A549 (cell line): ENCODE measurements at regions not wholly inside any gene's neighbourhood (a gene's known extent, or its start where the extent isn't known, plus 50 kb on each side); places are given as distances from the start of the nearest gene placed in this dataset.

ENCODE experiments used
- ATAC-seq, 2 experiments: fragments of 200-7000 bp in 1 of 2; fragments of >200 bp in 1 of 2; cut with Nextera tagmentation in 1 of 2; cut with Tn5 transposase in 1 of 2; 3 replicates each; pipeline versions ENCODE4 v1.8.0 to v1.9.1; 2018 to 2020; ENCODE audit warnings: mild to moderate bottlenecking in 1 of 2, moderate library complexity in 1 of 2
- CTCF ChIA-PET: fragments of 300-600 bp; sonication (Branson Sonifier 250); formaldehyde crosslinking; extraction: SDS; loops from one replicate; lab custom pipeline; 2021; ENCODE audit warnings: antibody characterized with exemption, inconsistent platforms; lab: Yijun Ruan, JAX
- POLR2A ChIA-PET: fragments of 350-600 bp; formaldehyde crosslinking; extraction: SDS; loops from one replicate; lab custom pipeline; 2021; ENCODE audit warnings: antibody characterized with exemption, inconsistent platforms; lab: Yijun Ruan, JAX
- DNase-seq, 2 experiments: peaks; one replicate each; pipeline versions ENCODE4 v3.0.0 to v3.0.0-alpha.2; 2011 to 2016; ENCODE audit warnings: low read depth in 1 of 2, low spot score in 1 of 2
- FAIRE-seq: peaks from 2 replicates; lab custom pipeline; 2011; peaks lifted over from hg19 to GRCh38; lab: Jason Lieb, UNC
- H3K27ac ChIP-seq, 2 experiments: fragments of >200 bp; sonication (Bioruptor Twin); formaldehyde crosslinking; 3 replicates each; pipeline ENCODE4 v1.5.1; 2016 to 2017
- H3K4me1 ChIP-seq: fragments of >200 bp; sonication (Bioruptor Twin); formaldehyde crosslinking; 3 replicates; pipeline ENCODE4 v1.6.1; 2016
- H3K4me2 ChIP-seq: fragments of >200 bp; sonication (Bioruptor Twin); formaldehyde crosslinking; 3 replicates; pipeline ENCODE4 v1.6.1; 2016
- H3K4me3 ChIP-seq: fragments of >200 bp; sonication (Bioruptor Twin); formaldehyde crosslinking; 3 replicates; pipeline ENCODE4 v1.5.1; 2016
- H3K9me3 ChIP-seq: fragments of >200 bp; sonication (Bioruptor Twin); formaldehyde crosslinking; 3 replicates; pipeline ENCODE4 v1.6.1; 2016
- ATOH8 ChIP-seq: fragments of 250-450 bp; sonication (Bioruptor Pico); IDR thresholded peaks from 2 replicates; pipeline ENCODE4 v1.5.0; 2020; ENCODE audit warnings: low read depth, mild to moderate bottlenecking, moderate library complexity
- CBX2 ChIP-seq: fragments of 200-600 bp; sonication (generic); IDR thresholded peaks from 2 replicates; pipeline ENCODE4 v1.6.1; 2016; ENCODE audit warnings: low read depth, mild to moderate bottlenecking, borderline replicate concordance
- CBX8 ChIP-seq: fragments of 200-600 bp; sonication (generic); IDR thresholded peaks from 2 replicates; pipeline ENCODE4 v1.6.1; 2016
- CEBPB ChIP-seq, 2 experiments: fragments of >200 bp in 1 of 2; sonication (Bioruptor Twin) in 1 of 2; formaldehyde crosslinking in 1 of 2; IDR thresholded peaks; 2 replicates each; pipeline ENCODE4 v1.6.1; 2012 to 2016
- CHD2 ChIP-seq: fragments of 150-350 bp; IDR thresholded peaks from 2 replicates; pipeline ENCODE4 v1.6.1; 2014; ENCODE audit warnings: low read length; ENCODE audit not compliant: partially characterized antibody
- CTCF ChIP-seq: fragments of >200 bp; sonication (Bioruptor Twin); formaldehyde crosslinking; IDR thresholded peaks from 3 replicates; pipeline ENCODE4 v1.5.1; 2016
- EHF ChIP-seq: fragments of 250-450 bp; sonication (Bioruptor Pico); IDR thresholded peaks from 2 replicates; pipeline ENCODE4 v1.5.0; 2020; ENCODE audit warnings: mild to moderate bottlenecking
- ELK1 ChIP-seq: fragments of 150-350 bp; IDR thresholded peaks from 2 replicates; pipeline ENCODE4 v1.6.1; 2014; ENCODE audit warnings: low read depth, mild to moderate bottlenecking, low read length
- EP300 ChIP-seq, 2 experiments: fragments of >200 bp; sonication (Bioruptor Twin); formaldehyde crosslinking; IDR thresholded peaks; 2 replicates in 1 of 2; 3 replicates in 1 of 2; pipeline ENCODE4 v1.6.1; 2016 to 2017
- HES2 ChIP-seq: fragments of >200 bp; sonication (Bioruptor Twin); formaldehyde crosslinking; IDR thresholded peaks from 2 replicates; pipeline ENCODE4 v1.6.1; 2016
- HEYL ChIP-seq: fragments of 250-450 bp; sonication (Bioruptor Pico); IDR thresholded peaks from 2 replicates; pipeline ENCODE4 v1.8.0; 2021; ENCODE audit warnings: mild to moderate bottlenecking, moderate library complexity
- HMGXB4 ChIP-seq: fragments of 250-450 bp; sonication (Bioruptor Pico); IDR thresholded peaks from 2 replicates; pipeline ENCODE4 v1.5.0; 2021; ENCODE audit warnings: mild to moderate bottlenecking, moderate library complexity, borderline replicate concordance
- JUN ChIP-seq, 2 experiments: fragments of >200 bp; sonication (Bioruptor Twin); formaldehyde crosslinking; IDR thresholded peaks; 2 replicates in 1 of 2; 3 replicates in 1 of 2; pipeline ENCODE4 v1.6.1; 2016 to 2017
- KDM1A ChIP-seq: fragments of 200-600 bp; sonication (generic); IDR thresholded peaks from 2 replicates; pipeline ENCODE4 v1.6.1; 2016; ENCODE audit warnings: low read depth, mild to moderate bottlenecking
- MAFK ChIP-seq: fragments of 450-650 bp; IDR thresholded peaks from 2 replicates; pipeline ENCODE4 v1.6.1; 2014; ENCODE audit not compliant: partially characterized antibody
- MAX ChIP-seq: IDR thresholded peaks from 2 replicates; pipeline ENCODE4 v1.6.1; 2012
- MAZ ChIP-seq: fragments of 150-350 bp; IDR thresholded peaks from 2 replicates; pipeline ENCODE4 v1.6.1; 2014; ENCODE audit warnings: antibody characterized with exemption, low read depth, low read length, borderline replicate concordance
- NR3C1 ChIP-seq: fragments of >200 bp; sonication (Bioruptor Twin); formaldehyde crosslinking; IDR thresholded peaks from 3 replicates; pipeline ENCODE4 v1.6.1; 2017
- POLR2A ChIP-seq: IDR thresholded peaks from 2 replicates; pipeline ENCODE4 v1.6.1; 2012; ENCODE audit warnings: mild to moderate bottlenecking, low read length
- POLR2AphosphoS2 ChIP-seq: conservative IDR thresholded peaks from 2 replicates; pipeline ENCODE4 v1.6.1; 2012; ENCODE audit warnings: low read length, improper control_type of control experiment, inconsistent platforms
- RAD21 ChIP-seq, 2 experiments: fragments of >200 bp in 1 of 2; sonication (Bioruptor Twin) in 1 of 2; formaldehyde crosslinking in 1 of 2; IDR thresholded peaks in 1 of 2; conservative IDR thresholded peaks in 1 of 2; 2 replicates in 1 of 2; 3 replicates in 1 of 2; pipeline ENCODE4 v1.6.1; 2012 to 2018; ENCODE audit warnings: inconsistent platforms in 1 of 2
- REST ChIP-seq: fragments of 200-600 bp; sonication (generic); IDR thresholded peaks from 2 replicates; pipeline ENCODE4 v1.6.1; 2016; ENCODE audit warnings: antibody characterized with exemption, mild to moderate bottlenecking, moderate library complexity
- SMC3 ChIP-seq: fragments of >200 bp; sonication (Bioruptor Twin); formaldehyde crosslinking; IDR thresholded peaks from 3 replicates; pipeline ENCODE4 v1.6.1; 2018; ENCODE audit warnings: inconsistent platforms
- TFCP2L1 ChIP-seq: fragments of 250-450 bp; sonication (Bioruptor Pico); IDR thresholded peaks from 2 replicates; pipeline ENCODE4 v1.5.0; 2021; ENCODE audit warnings: mild to moderate bottlenecking
- USF2 ChIP-seq: fragments of 450-650 bp; IDR thresholded peaks from 2 replicates; pipeline ENCODE4 v1.6.1; 2014; ENCODE audit warnings: antibody characterized with exemption
- ZSCAN20 ChIP-seq: fragments of 250-450 bp; sonication (Bioruptor Pico); IDR thresholded peaks from 2 replicates; pipeline ENCODE4 v1.8.0; 2022; ENCODE audit warnings: mild to moderate bottlenecking, moderate library complexity
- WGBS: methylation state at CpG from one replicate; pipeline ENCODE4 v1.1.6; 2017; ENCODE audit errors: missing lambda C conversion rate; 5-methylcytosine and 5-hydroxymethylcytosine counted together

- TF ChIP-seq MAZ (no peak), POLR2A (no peak), POLR2AphosphoS2 (no peak), ZSCAN20 (CRISPR knock-in tag) (no peak), HEYL (CRISPR knock-in tag) (no peak), KDM1A (no peak), HES2 (no peak), NR3C1 (no peak), TFCP2L1 (CRISPR knock-in tag) (no peak), JUN (IDR thresholded peaks at IDR 0.05) (no peak), EP300 (IDR thresholded peaks at IDR 0.05) (no peak), MAFK (peak; percentile 9), MAX (no peak), ATOH8 (no peak), SMC3 (peak; percentile 17; the same call in 1 of the 3 replicates), REST (no peak), RAD21 (conservative IDR thresholded peaks at IDR 0.05 in 1 of 2, IDR thresholded peaks at IDR 0.05 in 1 of 2) (peak in 1 of 2 experiments; percentile 51; a peak in 2 of 5 replicates), EHF (CRISPR knock-in tag) (no peak), CBX8 (no peak), HMGXB4 (CRISPR knock-in tag) (no peak), CBX2 (no peak)
- TF ChIP-seq, all 56 proteins: peak for 4
These were observed 354.0 kb upstream of the DUSP10 start (continued) for GRCh38 chr1:222095606-222096475.

- WGBS = 22% methylated on average over 4 of the region's 4 CpGs
- H3K27ac ChIP-seq = no peak overlapping the region
- no peaks in the 10 kb centered on the region for H3K4me1 ChIP-seq
- FAIRE-seq (no peak), ATAC-seq (no peak), DNase-seq (no peak)
- H3K9me3 ChIP-seq = no peaks in the 10 kb centered on the region
- H3K4me3 ChIP-seq = no peak overlapping the region
- no peak overlapping the region for H3K4me2 ChIP-seq
- ChIA-PET CTCF (interaction anchor here (1.4 to 1.5 kb wide), 2 partner anchors 8 to 167 kb away, joined by 3 read pairs; no protein-coding TSS in a partner anchor), POLR2A (no interaction called here)
- no peak for TF ChIP-seq ELK1
- no peak for TF ChIP-seq CBX2
- TF ChIP-seq HMGXB4 (CRISPR knock-in tag) = no peak
- TF ChIP-seq CEBPB (IDR thresholded peaks at IDR 0.05) = no peak
- no peak for TF ChIP-seq CHD2
- TF ChIP-seq CTCF = no peak
- no peak for TF ChIP-seq USF2
These were observed 351.6 kb upstream of the DUSP10 start for GRCh38 chr1:222093518-222093917.
